Fibroblast of the aortic adventitia (primary cell): ENCODE measurements at regions not wholly inside any gene's neighbourhood (a gene's known extent, or its start where the extent isn't known, plus 50 kb on each side); places are given as distances from the start of the nearest gene placed in this dataset.
"Not testable (repeated sequence)": the region's sequence is repeated elsewhere in the genome, so short reads cannot be mapped to it uniquely, and the experiment has no call there.

Experiments used
- DNase-seq: peaks from one replicate; pipeline ENCODE4 v3.0.0-alpha.2; 2010; ENCODE audit warnings: low read depth
- H3K4me3 ChIP-seq: 2 replicates; pipeline ENCODE4 v1.5.1; 2011; ENCODE audit warnings: low read depth, mild to moderate bottlenecking, control low read depth, low read length, moderate library complexity
- CTCF ChIP-seq: IDR thresholded peaks from 2 replicates; pipeline ENCODE4 v1.5.1; 2011; ENCODE audit warnings: mild to moderate bottlenecking, low read length, control low read depth, inconsistent platforms; ENCODE audit not compliant: insufficient read depth

GRCh38 chr10:118901380-118901779, 128.1 kb upstream of the NANOS1 start:
- TF ChIP-seq CTCF = no peak
- H3K4me3 ChIP-seq = no peak overlapping the region
- DNase-seq = no peak

- no peak overlapping the region for H3K4me3 ChIP-seq
- DNase-seq = peak; percentile 13
- no peak for TF ChIP-seq CTCF
Observed at GRCh38 chr10:118901906-118902305, 127.6 kb upstream of the NANOS1 start.

GRCh38 chr10:118902656-118903055, 126.9 kb upstream of the NANOS1 start:
- DNase-seq, H3K4me3 ChIP-seq: not testable (repeated sequence)

GRCh38 chr10:118903251-118903650, 126.3 kb upstream of the NANOS1 start:
- no peak for DNase-seq
- no peak for TF ChIP-seq CTCF
- no peak overlapping the region for H3K4me3 ChIP-seq

- TF ChIP-seq CTCF = no peak
- H3K4me3 ChIP-seq = no peak overlapping the region
- no peak for DNase-seq
Observed at GRCh38 chr10:118903691-118904090, 125.8 kb upstream of the NANOS1 start.

GRCh38 chr10:118904286-118904685, 125.2 kb upstream of the NANOS1 start:
- DNase-seq = no peak
- H3K4me3 ChIP-seq = no peak overlapping the region
- no peak for TF ChIP-seq CTCF

- no peak for DNase-seq
- no peak for TF ChIP-seq CTCF
- no peak overlapping the region for H3K4me3 ChIP-seq
Observed at GRCh38 chr10:118907051-118907450, 122.5 kb upstream of the NANOS1 start.
